Dendritic cell treated with granulocyte-macrophage colony-stimulating factor and Interleukin-4, amounts not matched to agents 40 ng/mL and 50 ng/mL, for 4 days (primary cell): ENCODE measurements at regions not wholly inside any gene's neighbourhood (a gene's known extent, or its start where the extent isn't known, plus 50 kb on each side); places are given as distances from the start of the nearest gene placed in this dataset.

Experiments used
- H3K27ac Mint-ChIP-seq: one replicate; pipeline ENCODE4 v1.8.0; 2022; ENCODE audit warnings: mild to moderate bottlenecking, mixed read lengths
- H3K27me3 Mint-ChIP-seq: one replicate; pipeline ENCODE4 v1.8.0; 2022; ENCODE audit warnings: mild to moderate bottlenecking, mixed read lengths
- H3K36me3 Mint-ChIP-seq: one replicate; pipeline ENCODE4 v1.8.0; 2022; ENCODE audit warnings: low read depth, mixed read lengths
- H3K4me1 Mint-ChIP-seq: one replicate; pipeline ENCODE4 v1.8.0; 2022; ENCODE audit warnings: low read depth, mixed read lengths
- H3K4me3 Mint-ChIP-seq: one replicate; pipeline ENCODE4 v1.8.0; 2022; ENCODE audit warnings: mild to moderate bottlenecking, moderate library complexity, mixed read lengths
- H3K9me3 Mint-ChIP-seq: one replicate; pipeline ENCODE4 v1.8.0; 2022; ENCODE audit warnings: mixed read lengths
- intact Hi-C: fragments of 100-400 bp; cut with micrococcal nuclease; formaldehyde crosslinking; loops from one replicate; pipeline ENCODE4 v1.15.0; 2022

- Mint-ChIP-seq H3K4me1 (no peaks in the 10 kb centered on the region), H3K9me3 (peaks cover 27% of the 10 kb centered on the region), H3K27ac (no peak overlapping the region), H3K27me3 (no peaks in the 10 kb centered on the region), H3K36me3 (no peaks in the 10 kb centered on the region), H3K4me3 (no peak overlapping the region)
- intact Hi-C loops: no loop called here
These were observed 744.5 kb upstream of the LINC00305 start for GRCh38 chr18:64893349-64893748.

GRCh38 chr18:64888956-64889355, 740.1 kb upstream of the LINC00305 start:
- intact Hi-C loops: no loop called here
- Mint-ChIP-seq H3K9me3 (peaks cover 36% of the 10 kb centered on the region), H3K27me3 (no peaks in the 10 kb centered on the region), H3K36me3 (no peaks in the 10 kb centered on the region), H3K27ac (no peak overlapping the region), H3K4me3 (no peak overlapping the region), H3K4me1 (no peaks in the 10 kb centered on the region)

GRCh38 chr18:64886995-64887394, 738.1 kb upstream of the LINC00305 start:
- Mint-ChIP-seq H3K4me3 (no peak overlapping the region), H3K36me3 (no peaks in the 10 kb centered on the region), H3K9me3 (peaks cover 17% of the 10 kb centered on the region), H3K27ac (no peak overlapping the region), H3K4me1 (no peaks in the 10 kb centered on the region), H3K27me3 (no peaks in the 10 kb centered on the region)
- intact Hi-C loops: no loop called here

GRCh38 chr18:64882896-64883295, 734.0 kb upstream of the LINC00305 start:
- Mint-ChIP-seq H3K27ac (no peak overlapping the region), H3K27me3 (no peaks in the 10 kb centered on the region), H3K4me1 (no peaks in the 10 kb centered on the region), H3K4me3 (no peak overlapping the region), H3K9me3 (peaks cover 14% of the 10 kb centered on the region), H3K36me3 (no peaks in the 10 kb centered on the region)
- intact Hi-C loops: no loop called here

- no peak overlapping the region for H3K27ac Mint-ChIP-seq
- H3K9me3 Mint-ChIP-seq: peaks cover 20% of the 10 kb centered on the region
- no peak overlapping the region for H3K4me3 Mint-ChIP-seq
These were observed 727.9 kb upstream of the LINC00305 start for GRCh38 chr18:64876833-64877232.

GRCh38 chr18:64872710-64873458, 724.0 kb upstream of the LINC00305 start:
- no peaks in the 10 kb centered on the region for H3K27me3 Mint-ChIP-seq
- no peaks in the 10 kb centered on the region for H3K4me1 Mint-ChIP-seq
- H3K27ac Mint-ChIP-seq: no peak overlapping the region
- intact Hi-C loops: no loop called here
- no peak overlapping the region for H3K4me3 Mint-ChIP-seq
- H3K9me3 Mint-ChIP-seq: peaks cover 39% of the 10 kb centered on the region
- no peaks in the 10 kb centered on the region for H3K36me3 Mint-ChIP-seq

More at GRCh38 chr18:64876833-64877232, 727.9 kb upstream of the LINC00305 start:
- no peaks in the 10 kb centered on the region for H3K36me3 Mint-ChIP-seq
- intact Hi-C loops: no loop called here
- H3K27me3 Mint-ChIP-seq: no peaks in the 10 kb centered on the region
- no peaks in the 10 kb centered on the region for H3K4me1 Mint-ChIP-seq

GRCh38 chr18:64854112-64854511, 705.2 kb upstream of the LINC00305 start:
- Mint-ChIP-seq H3K4me3 (no peak overlapping the region), H3K36me3 (no peaks in the 10 kb centered on the region), H3K27ac (no peak overlapping the region), H3K9me3 (no peaks in the 10 kb centered on the region), H3K4me1 (no peaks in the 10 kb centered on the region), H3K27me3 (no peaks in the 10 kb centered on the region)
- intact Hi-C loops: no loop called here

- H3K9me3 Mint-ChIP-seq: no peaks in the 10 kb centered on the region
- H3K4me3 Mint-ChIP-seq: no peak overlapping the region
- H3K4me1 Mint-ChIP-seq: no peaks in the 10 kb centered on the region
- H3K27me3 Mint-ChIP-seq: no peaks in the 10 kb centered on the region
- no peaks in the 10 kb centered on the region for H3K36me3 Mint-ChIP-seq
- intact Hi-C loops: no loop called here
- no peak overlapping the region for H3K27ac Mint-ChIP-seq
These were observed 703.4 kb upstream of the LINC00305 start for GRCh38 chr18:64852281-64852680.

- Mint-ChIP-seq H3K27me3 (no peaks in the 10 kb centered on the region), H3K9me3 (no peaks in the 10 kb centered on the region), H3K4me1 (no peaks in the 10 kb centered on the region), H3K4me3 (no peak overlapping the region), H3K27ac (no peak overlapping the region), H3K36me3 (no peaks in the 10 kb centered on the region)
- intact Hi-C loops: no loop called here
These were observed 702.8 kb upstream of the LINC00305 start for GRCh38 chr18:64851726-64852125.

- Mint-ChIP-seq H3K27ac (no peak overlapping the region), H3K9me3 (no peaks in the 10 kb centered on the region), H3K36me3 (no peaks in the 10 kb centered on the region), H3K4me3 (no peak overlapping the region), H3K27me3 (no peaks in the 10 kb centered on the region), H3K4me1 (no peaks in the 10 kb centered on the region)
- intact Hi-C loops: no loop called here
These were observed 701.9 kb upstream of the LINC00305 start for GRCh38 chr18:64850791-64851190.

GRCh38 chr18:64840911-64841701, 692.2 kb upstream of the LINC00305 start:
- Mint-ChIP-seq H3K27ac (no peak overlapping the region), H3K4me3 (no peak overlapping the region), H3K27me3 (no peaks in the 10 kb centered on the region), H3K9me3 (no peaks in the 10 kb centered on the region), H3K36me3 (no peaks in the 10 kb centered on the region), H3K4me1 (no peaks in the 10 kb centered on the region)
- intact Hi-C loops: no loop called here

- H3K27ac Mint-ChIP-seq: no peak overlapping the region
- intact Hi-C loops: no loop called here
- no peaks in the 10 kb centered on the region for H3K36me3 Mint-ChIP-seq
- H3K9me3 Mint-ChIP-seq: peaks cover 26% of the 10 kb centered on the region
- H3K4me3 Mint-ChIP-seq: no peak overlapping the region
- no peaks in the 10 kb centered on the region for H3K4me1 Mint-ChIP-seq
- no peaks in the 10 kb centered on the region for H3K27me3 Mint-ChIP-seq
These were observed 661.5 kb upstream of the LINC00305 start for GRCh38 chr18:64810354-64810753.

- intact Hi-C loops: no loop called here
- Mint-ChIP-seq H3K4me3 (no peak overlapping the region), H3K36me3 (no peaks in the 10 kb centered on the region), H3K4me1 (no peaks in the 10 kb centered on the region), H3K27ac (no peak overlapping the region), H3K27me3 (no peaks in the 10 kb centered on the region), H3K9me3 (peaks cover 23% of the 10 kb centered on the region)
These were observed 660.9 kb upstream of the LINC00305 start for GRCh38 chr18:64809801-64810200.

- H3K27me3 Mint-ChIP-seq: no peaks in the 10 kb centered on the region
- peaks cover under 1% of the 10 kb centered on the region for H3K9me3 Mint-ChIP-seq
- H3K4me1 Mint-ChIP-seq: no peaks in the 10 kb centered on the region
- H3K36me3 Mint-ChIP-seq: no peaks in the 10 kb centered on the region
- intact Hi-C loops: no loop called here
- H3K27ac Mint-ChIP-seq: no peak overlapping the region
- no peak overlapping the region for H3K4me3 Mint-ChIP-seq
These were observed 658.7 kb upstream of the LINC00305 start for GRCh38 chr18:64807560-64807959.
